ENCODE measurements at regions not wholly inside any gene's neighbourhood (a gene's known extent, or its start where the extent isn't known, plus 50 kb on each side); places are given as distances from the start of the nearest gene placed in this dataset.

GRCh38 chr10:76647301-76647700 lies 990.3 kb downstream of the KCNMA1 start:
- Histone ChIP-seq H3K9me3 (ENCODE audit: control insufficient read depth in 4 of 4, low read length in 3 of 4) (no peaks in the 10 kb centered on the region), H3K9ac (ENCODE audit: low read depth in 1 of 2, low read length in 2 of 2) (no peak overlapping the region), H3K27ac (ENCODE audit: low read depth in 1 of 2, low read length in 2 of 2) (no peak overlapping the region), H3K4me3 (ENCODE audit: low read depth in 1 of 3, low read length in 3 of 3) (no peak overlapping the region), H3K4me1 (ENCODE audit: control insufficient read depth in 4 of 4, insufficient read depth in 4 of 4, low read length in 3 of 4) (no peaks in the 10 kb centered on the region), H3K27me3 (ENCODE audit: control insufficient read depth in 4 of 4, insufficient read depth in 4 of 4, low read length in 3 of 4) (peaks cover 0 to 3% (median 0%) of the 10 kb centered on the region in 4 donors), H3K36me3 (ENCODE audit: control insufficient read depth in 4 of 4, insufficient read depth in 3 of 4, low read depth in 1 of 4, low read length in 3 of 4) (no peaks in the 10 kb centered on the region)
- DNase-seq (ENCODE audit: low spot score) = no peak
- TF ChIP-seq SP1 (IDR thresholded peaks at IDR 0.05) (no peak), HNF4A (conservative IDR thresholded peaks at IDR 0.05) (no peak), YY1 (IDR thresholded peaks at IDR 0.05) (no peak), TAF1 (conservative IDR thresholded peaks at IDR 0.05) (no peak), RXRA (IDR thresholded peaks at IDR 0.05) (no peak), HNF4G (IDR thresholded peaks at IDR 0.05) (no peak), ATF3 (IDR thresholded peaks at IDR 0.05) (no peak), ZBTB33 (IDR thresholded peaks at IDR 0.05) (no peak), CTCF (IDR thresholded peaks at IDR 0.05; ENCODE audit: low read depth, low read length, missing input control) (no peak), JUND (IDR thresholded peaks at IDR 0.05) (no peak), GABPA (IDR thresholded peaks at IDR 0.05 in 1 of 2, conservative IDR thresholded peaks at IDR 0.05 in 1 of 2) (no peak), NR2F2 (IDR thresholded peaks at IDR 0.05) (no peak), REST (IDR thresholded peaks at IDR 0.05) (no peak), RAD21 (IDR thresholded peaks at IDR 0.05) (no peak), FOXA1 (IDR thresholded peaks at IDR 0.05) (no peak), EGR1 (IDR thresholded peaks at IDR 0.05; ENCODE audit: low read depth in 2 of 2) (no peak), FOXA2 (IDR thresholded peaks at IDR 0.05) (no peak), MAX (IDR thresholded peaks at IDR 0.05) (no peak)
- 89% methylated on average over 2 of the region's 2 CpGs for WGBS
